Kidney epithelial cell (primary cell): ENCODE measurements at regions not wholly inside any gene's neighbourhood (a gene's known extent, or its start where the extent isn't known, plus 50 kb on each side); places are given as distances from the start of the nearest gene placed in this dataset.

Experiments used
- DNase-seq: peaks from one replicate; pipeline ENCODE4 v3.0.0-alpha.2; 2010; ENCODE audit warnings: low read depth
- H3K27me3 ChIP-seq: 2 replicates; pipeline ENCODE4 v1.6.0; 2011; ENCODE audit warnings: low read length; ENCODE audit not compliant: control insufficient read depth, insufficient read depth
- H3K36me3 ChIP-seq: 2 replicates; pipeline ENCODE4 v1.5.1; 2011; ENCODE audit warnings: low read length; ENCODE audit not compliant: control insufficient read depth, insufficient read depth
- H3K4me3 ChIP-seq: 2 replicates; pipeline ENCODE4 v1.5.1; 2011; ENCODE audit warnings: low read depth, mild to moderate bottlenecking, control low read depth, low read length
- TF ChIP-seq, protein P1 (sequence below): IDR thresholded peaks from 2 replicates; pipeline ENCODE4 v1.5.1; 2011; ENCODE audit warnings: mild to moderate bottlenecking, moderate library complexity, low read length, control low read depth, inconsistent platforms; ENCODE audit not compliant: insufficient read depth, poor library complexity, severe bottlenecking

DNA sequence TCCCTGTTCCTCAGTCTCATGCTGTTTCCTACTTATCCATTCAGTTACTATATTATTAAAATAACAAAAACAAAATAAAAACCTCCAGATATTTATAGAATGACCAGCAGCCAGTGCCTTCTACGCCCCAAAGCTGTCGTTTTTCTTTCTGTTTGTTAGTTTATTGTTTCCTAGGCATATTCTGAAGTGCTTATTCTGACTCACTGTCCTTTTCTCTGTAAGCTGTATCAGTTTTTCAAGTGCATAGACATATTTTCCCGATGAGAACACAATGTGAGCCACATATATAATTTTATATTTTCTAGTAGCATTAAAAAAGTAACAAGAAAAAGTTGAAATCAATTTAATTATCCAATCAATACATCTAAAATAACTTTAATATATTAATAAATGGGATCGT lies 2158.6 kb upstream of the TENM3 start:
- no peak overlapping the region for H3K4me3 ChIP-seq
- H3K27me3 ChIP-seq, result no peaks in the 10 kb centered on the region
- no peak for DNase-seq
- TF ChIP-seq, protein P1, sequence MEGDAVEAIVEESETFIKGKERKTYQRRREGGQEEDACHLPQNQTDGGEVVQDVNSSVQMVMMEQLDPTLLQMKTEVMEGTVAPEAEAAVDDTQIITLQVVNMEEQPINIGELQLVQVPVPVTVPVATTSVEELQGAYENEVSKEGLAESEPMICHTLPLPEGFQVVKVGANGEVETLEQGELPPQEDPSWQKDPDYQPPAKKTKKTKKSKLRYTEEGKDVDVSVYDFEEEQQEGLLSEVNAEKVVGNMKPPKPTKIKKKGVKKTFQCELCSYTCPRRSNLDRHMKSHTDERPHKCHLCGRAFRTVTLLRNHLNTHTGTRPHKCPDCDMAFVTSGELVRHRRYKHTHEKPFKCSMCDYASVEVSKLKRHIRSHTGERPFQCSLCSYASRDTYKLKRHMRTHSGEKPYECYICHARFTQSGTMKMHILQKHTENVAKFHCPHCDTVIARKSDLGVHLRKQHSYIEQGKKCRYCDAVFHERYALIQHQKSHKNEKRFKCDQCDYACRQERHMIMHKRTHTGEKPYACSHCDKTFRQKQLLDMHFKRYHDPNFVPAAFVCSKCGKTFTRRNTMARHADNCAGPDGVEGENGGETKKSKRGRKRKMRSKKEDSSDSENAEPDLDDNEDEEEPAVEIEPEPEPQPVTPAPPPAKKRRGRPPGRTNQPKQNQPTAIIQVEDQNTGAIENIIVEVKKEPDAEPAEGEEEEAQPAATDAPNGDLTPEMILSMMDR, result no peak
- no peaks in the 10 kb centered on the region for H3K36me3 ChIP-seq

GRCh38 chr4:180086480-180087190 lies 2156.6 kb upstream of the TENM3 start:
- no peaks in the 10 kb centered on the region for H3K27me3 ChIP-seq
- no peaks in the 10 kb centered on the region for H3K36me3 ChIP-seq
- no peak for DNase-seq
- TF ChIP-seq, protein P1, result no peak
- no peak overlapping the region for H3K4me3 ChIP-seq

- no peak for DNase-seq
- Histone ChIP-seq H3K36me3 (no peaks in the 10 kb centered on the region), H3K4me3 (no peak overlapping the region), H3K27me3 (no peaks in the 10 kb centered on the region)
- TF ChIP-seq, protein P1, result no peak
Observed at GRCh38 chr4:180098586-180098985, 2144.6 kb upstream of the TENM3 start.

DNA sequence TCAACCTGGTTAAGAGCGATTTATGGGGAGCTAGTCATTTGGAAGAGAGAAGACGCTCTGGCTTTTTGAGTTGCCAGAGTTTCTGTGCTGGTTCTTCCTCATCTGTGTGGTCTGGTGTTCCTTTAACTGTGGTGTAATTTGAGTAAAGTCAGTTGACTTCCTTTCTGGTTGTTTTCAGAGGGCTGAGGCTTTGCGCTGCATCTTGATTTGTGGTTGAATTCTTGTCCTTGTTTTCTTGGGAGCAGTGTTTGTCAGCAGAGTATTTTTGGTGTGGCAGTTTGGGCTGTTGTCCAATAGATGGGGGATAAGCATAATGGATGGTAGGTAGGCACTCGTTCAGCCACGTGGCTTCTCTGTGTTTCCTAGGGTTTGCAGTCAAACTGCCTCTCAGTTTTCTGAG lies 2143.2 kb upstream of the TENM3 start:
- no peak for DNase-seq
- H3K27me3 ChIP-seq, result no peaks in the 10 kb centered on the region
- TF ChIP-seq, protein P1, result no peak
- no peaks in the 10 kb centered on the region for H3K36me3 ChIP-seq
- H3K4me3 ChIP-seq, result no peak overlapping the region

GRCh38 chr4:180100433-180101344 lies 2142.5 kb upstream of the TENM3 start:
- H3K36me3 ChIP-seq, result no peaks in the 10 kb centered on the region
- DNase-seq, result no peak
- no peak overlapping the region for H3K4me3 ChIP-seq
- TF ChIP-seq, protein P1, result no peak
- H3K27me3 ChIP-seq, result no peaks in the 10 kb centered on the region
